Spleen (tissue), 11 donors: ENCODE measurements at regions not wholly inside any gene's neighbourhood (a gene's known extent, or its start where the extent isn't known, plus 50 kb on each side); places are given as distances from the start of the nearest gene placed in this dataset.

Experiments used
- DNase-seq: peaks from one replicate; pipeline ENCODE4 v3.0.0-alpha.2; 2020
- H3K27ac ChIP-seq, 8 donors: fragments of 200-600 bp; sonication (generic) in 7 of 8; 1 replicate in 4 of 8; 2 replicates in 4 of 8; pipeline versions ENCODE4 v1.5.0 to v1.8.0; 2016 to 2021; ENCODE audit warnings: inconsistent platforms in 4 of 8, mild to moderate bottlenecking in 4 of 8, moderate library complexity in 1 of 8
- H3K27me3 ChIP-seq, 7 donors: fragments of 200-600 bp; sonication (generic) in 6 of 7; replicated peaks in 1 of 7; 1 replicate in 4 of 7; 2 replicates in 3 of 7; pipeline versions ENCODE4 v1.5.0 to v1.8.0; 2016 to 2021; ENCODE audit warnings: inconsistent platforms in 3 of 7, mild to moderate bottlenecking in 1 of 7
- H3K36me3 ChIP-seq, 6 donors: fragments of 200-600 bp; sonication (generic) in 5 of 6; 1 replicate in 4 of 6; 2 replicates in 2 of 6; pipeline versions ENCODE4 v1.5.0 to v1.8.0; 2016 to 2021; ENCODE audit warnings: inconsistent platforms in 2 of 6
- H3K4me1 ChIP-seq, 6 donors: fragments of 200-600 bp; sonication (generic) in 5 of 6; 1 replicate in 3 of 6; 2 replicates in 3 of 6; pipeline versions ENCODE4 v1.5.0 to v1.8.0; 2016 to 2021; ENCODE audit warnings: inconsistent platforms in 3 of 6
- H3K4me3 ChIP-seq, 8 donors: fragments of 200-600 bp; sonication (generic) in 7 of 8; 1 replicate in 4 of 8; 2 replicates in 4 of 8; pipeline versions ENCODE4 v1.5.0 to v1.8.0; 2016 to 2021; ENCODE audit warnings: inconsistent platforms in 4 of 8, mild to moderate bottlenecking in 4 of 8, moderate library complexity in 2 of 8
- H3K9me3 ChIP-seq, 8 donors: fragments of 200-600 bp; sonication (generic) in 7 of 8; 1 replicate in 4 of 8; 2 replicates in 4 of 8; pipeline versions ENCODE4 v1.5.0 to v1.8.0; 2016 to 2021; ENCODE audit warnings: inconsistent platforms in 4 of 8
- CTCF ChIP-seq, 11 experiments: fragments of 200-600 bp in 7 of 11; fragments of 450-650 bp in 4 of 11; sonication (generic) in 4 of 11; IDR thresholded peaks in 8 of 11; conservative IDR thresholded peaks in 3 of 11; 1 replicate in 7 of 11; 2 replicates in 4 of 11; pipeline versions ENCODE4 v1.4.0 to v1.8.0; 2016 to 2021; ENCODE audit warnings: antibody characterized with exemption in 11 of 11, inconsistent platforms in 4 of 11, mild to moderate bottlenecking in 1 of 11
- POLR2A ChIP-seq, 3 donors: fragments of 450-650 bp; IDR thresholded peaks; one replicate each; pipeline ENCODE4 v1.5.1; 2017; ENCODE audit warnings: antibody characterized with exemption in 3 of 3, mild to moderate bottlenecking in 1 of 3
- POLR2AphosphoS5 ChIP-seq, 3 donors: sonication (generic); formaldehyde crosslinking; IDR thresholded peaks; one replicate each; pipeline ENCODE4 v1.5.1; 2017; ENCODE audit warnings: antibody characterized with exemption in 3 of 3
- WGBS, 5 donors: extraction: QIAGEN DNeasy Blood & Tissue Kit in 3 of 5; methylation state at CpG; one replicate each; pipeline versions ENCODE4 v1.1.5 to v1.1.7; 2013 to 2018; 5-methylcytosine and 5-hydroxymethylcytosine counted together
- intact Hi-C: fragments of 100-400 bp; cut with DNase I; formaldehyde crosslinking; loops from one replicate; pipeline ENCODE4 v1.15.0; 2023; ENCODE audit warnings: low total_unique reads
- donor health status: healthy with polysubstance abuse.
- donor health status: DM: no; HTN: no; CAD: no; lungs with moderate emphysema.
- donor health status: DM: no; HTN: no; CAD: no.
- donor health status: Bipolar disorder and iron deficiency.
- donor health status: healthy.
- donor health status: DM: no; HTN: no; CAD: no.
- donor health status: DM: yes; HTN: yes; CAD: no.

GRCh38 chr14:98244162-98244948, 1027.6 kb downstream of the BCL11B start:
- H3K36me3 ChIP-seq = no peaks in the 10 kb centered on the region
- H3K4me1 ChIP-seq = no peaks in the 10 kb centered on the region
- intact Hi-C loops = no loop called here
- H3K9me3 ChIP-seq = no peaks in the 10 kb centered on the region
- H3K27me3 ChIP-seq = no peaks in the 10 kb centered on the region
- DNase-seq = no peak
- no peak overlapping the region for H3K27ac ChIP-seq
- WGBS, 5 donors = 76 to 82% (median 78%) methylated on average over 12 of the region's 12 CpGs
- H3K4me3 ChIP-seq = no peak overlapping the region
- TF ChIP-seq POLR2AphosphoS5 (IDR thresholded peaks at IDR 0.05) (no peak), POLR2A (IDR thresholded peaks at IDR 0.05) (no peak), CTCF (IDR thresholded peaks at IDR 0.05 in 8 of 11, conservative IDR thresholded peaks at IDR 0.05 in 3 of 11) (no peak)

GRCh38 chr14:98244966-98245569, 1026.9 kb downstream of the BCL11B start:
- H3K27me3 ChIP-seq = no peaks in the 10 kb centered on the region
- H3K4me3 ChIP-seq = no peak overlapping the region
- no peaks in the 10 kb centered on the region for H3K4me1 ChIP-seq
- no peak for TF ChIP-seq CTCF (IDR thresholded peaks at IDR 0.05 in 8 of 11, conservative IDR thresholded peaks at IDR 0.05 in 3 of 11)
- TF ChIP-seq POLR2A (IDR thresholded peaks at IDR 0.05) = no peak
- TF ChIP-seq POLR2AphosphoS5 (IDR thresholded peaks at IDR 0.05) = no peak
- intact Hi-C loops = no loop called here
- no peak overlapping the region for H3K27ac ChIP-seq
- WGBS, 5 donors = 74 to 88% (median 82%) methylated on average over 7 of the region's 7 CpGs
- DNase-seq = no peak
- no peaks in the 10 kb centered on the region for H3K9me3 ChIP-seq
- H3K36me3 ChIP-seq = no peaks in the 10 kb centered on the region

GRCh38 chr14:98249057-98249456, 1022.9 kb downstream of the BCL11B start:
- Histone ChIP-seq H3K9me3 (no peaks in the 10 kb centered on the region), H3K4me3 (no peak overlapping the region), H3K36me3 (no peaks in the 10 kb centered on the region), H3K27me3 (no peaks in the 10 kb centered on the region), H3K27ac (no peak overlapping the region), H3K4me1 (no peaks in the 10 kb centered on the region)
- 82 to 89% (median 87%) methylated on average over 6 of the region's 6 CpGs for WGBS, 5 donors
- intact Hi-C loops = no loop called here
- TF ChIP-seq CTCF (IDR thresholded peaks at IDR 0.05 in 8 of 11, conservative IDR thresholded peaks at IDR 0.05 in 3 of 11) = no peak
- TF ChIP-seq POLR2AphosphoS5 (IDR thresholded peaks at IDR 0.05) = no peak
- no peak for TF ChIP-seq POLR2A (IDR thresholded peaks at IDR 0.05)
- no peak for DNase-seq

GRCh38 chr14:98249476-98249875, 1022.5 kb downstream of the BCL11B start:
- H3K27ac ChIP-seq = no peak overlapping the region
- H3K9me3 ChIP-seq = no peaks in the 10 kb centered on the region
- no peaks in the 10 kb centered on the region for H3K36me3 ChIP-seq
- H3K4me1 ChIP-seq = no peaks in the 10 kb centered on the region
- WGBS, 5 donors = 48 to 80% (median 59%) methylated on average over 2 of the region's 2 CpGs
- no peaks in the 10 kb centered on the region for H3K27me3 ChIP-seq
- intact Hi-C loops = no loop called here
- no peak overlapping the region for H3K4me3 ChIP-seq
- DNase-seq = no peak
- TF ChIP-seq CTCF (IDR thresholded peaks at IDR 0.05 in 8 of 11, conservative IDR thresholded peaks at IDR 0.05 in 3 of 11) = no peak
- no peak for TF ChIP-seq POLR2A (IDR thresholded peaks at IDR 0.05)
- TF ChIP-seq POLR2AphosphoS5 (IDR thresholded peaks at IDR 0.05) = no peak
